Natural killer cell (primary cell): ENCODE measurements at regions not wholly inside any gene's neighbourhood (a gene's known extent, or its start where the extent isn't known, plus 50 kb on each side); places are given as distances from the start of the nearest gene placed in this dataset.
A peak's percentile ranks its signal among the peaks of the same experiment; 100 is the strongest.
"Not testable (repeated sequence)": the region's sequence is repeated elsewhere in the genome, so short reads cannot be mapped to it uniquely, and the experiment has no call there.

Experiments used
- ATAC-seq, 3 donors: fragments of 150-1000 bp in 2 of 3; fragments of 200-7000 bp in 1 of 3; cut with Tn5 transposase; 1 replicate in 1 of 3; 2 replicates in 2 of 3; pipeline ENCODE4 v1.10.0; 2021; ENCODE audit warnings: mild to moderate bottlenecking in 2 of 3, moderate library complexity in 2 of 3
- DNase-seq, 2 donors: peaks; one replicate each; pipeline versions ENCODE4 v3.0.0 to v3.0.0-alpha.2; 2013 to 2021; ENCODE audit warnings: mixed read lengths in 1 of 2
- H3K27ac ChIP-seq: one replicate; pipeline ENCODE4 v1.5.1; 2013; ENCODE audit warnings: mild to moderate bottlenecking, low read length
- H3K27me3 ChIP-seq: one replicate; pipeline ENCODE4 v1.6.1; 2013; ENCODE audit warnings: low read length; ENCODE audit not compliant: control insufficient read depth, insufficient read depth
- H3K36me3 ChIP-seq: one replicate; pipeline ENCODE4 v1.6.1; 2013; ENCODE audit warnings: low read length; ENCODE audit not compliant: control insufficient read depth, insufficient read depth
- H3K4me1 ChIP-seq: one replicate; pipeline ENCODE4 v1.6.1; 2013; ENCODE audit warnings: low read length; ENCODE audit not compliant: control insufficient read depth, insufficient read depth
- H3K4me3 ChIP-seq: one replicate; pipeline ENCODE4 v1.5.1; 2013; ENCODE audit warnings: low read length
- H3K9me3 ChIP-seq: one replicate; pipeline ENCODE4 v1.6.1; 2013; ENCODE audit warnings: low read length; ENCODE audit not compliant: control insufficient read depth, insufficient read depth
- H3K27ac Mint-ChIP-seq, 2 donors: one replicate each; pipeline ENCODE4 v1.8.0; 2022; ENCODE audit warnings: mild to moderate bottlenecking in 2 of 2, mixed read lengths in 2 of 2, moderate library complexity in 1 of 2
- H3K27me3 Mint-ChIP-seq, 2 donors: one replicate each; pipeline ENCODE4 v1.8.0; 2022; ENCODE audit warnings: low read depth in 2 of 2, mixed read lengths in 2 of 2
- H3K36me3 Mint-ChIP-seq: one replicate; pipeline ENCODE4 v1.8.0; 2022; ENCODE audit warnings: mixed read lengths
- H3K4me1 Mint-ChIP-seq, 2 donors: one replicate each; pipeline ENCODE4 v1.8.0; 2022; ENCODE audit warnings: mixed read lengths in 2 of 2
- H3K4me3 Mint-ChIP-seq: one replicate; pipeline ENCODE4 v1.8.0; 2022; ENCODE audit warnings: mild to moderate bottlenecking, moderate library complexity, mixed read lengths
- H3K9me3 Mint-ChIP-seq, 2 donors: one replicate each; pipeline ENCODE4 v1.8.0; 2022; ENCODE audit warnings: mixed read lengths in 2 of 2
- WGBS: methylation state at CpG from one replicate; pipeline ENCODE4 v1.1.7; 2013; ENCODE audit warnings: missing lambda C conversion rate; ENCODE audit not compliant: insufficient coverage; 5-methylcytosine and 5-hydroxymethylcytosine counted together
- intact Hi-C: fragments of 100-400 bp; cut with micrococcal nuclease; formaldehyde crosslinking; loops from one replicate; pipeline ENCODE4 v1.14.2; 2022
- TF ChIP-seq, protein P1 (sequence below): fragments of 200-600 bp; IDR thresholded peaks from one replicate; pipeline ENCODE4 v1.8.0; 2022; ENCODE audit warnings: antibody characterized with exemption

DNA sequence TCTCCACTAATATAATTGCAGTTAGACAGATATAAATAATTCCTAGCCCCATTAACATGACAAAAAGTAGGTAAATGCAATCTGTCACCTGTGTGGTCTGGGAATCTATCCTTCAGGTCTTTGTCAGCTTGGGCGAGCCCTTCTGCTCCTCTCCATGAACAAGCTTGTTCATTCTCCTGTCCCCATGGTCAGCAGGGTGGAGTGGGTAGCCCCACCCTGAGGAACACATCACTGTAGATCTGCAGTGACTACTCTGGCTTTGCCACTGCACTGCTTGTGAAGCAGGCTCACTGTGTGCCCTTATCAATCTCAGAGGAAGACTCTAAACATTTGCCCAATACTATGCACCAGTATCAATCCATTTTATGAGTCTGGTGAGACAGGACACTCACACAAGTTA, 279.0 kb downstream of the MATN1 start:
- H3K4me3 ChIP-seq = no peak overlapping the region
- H3K27me3 ChIP-seq = no peaks in the 10 kb centered on the region
- TF ChIP-seq, protein P1, sequence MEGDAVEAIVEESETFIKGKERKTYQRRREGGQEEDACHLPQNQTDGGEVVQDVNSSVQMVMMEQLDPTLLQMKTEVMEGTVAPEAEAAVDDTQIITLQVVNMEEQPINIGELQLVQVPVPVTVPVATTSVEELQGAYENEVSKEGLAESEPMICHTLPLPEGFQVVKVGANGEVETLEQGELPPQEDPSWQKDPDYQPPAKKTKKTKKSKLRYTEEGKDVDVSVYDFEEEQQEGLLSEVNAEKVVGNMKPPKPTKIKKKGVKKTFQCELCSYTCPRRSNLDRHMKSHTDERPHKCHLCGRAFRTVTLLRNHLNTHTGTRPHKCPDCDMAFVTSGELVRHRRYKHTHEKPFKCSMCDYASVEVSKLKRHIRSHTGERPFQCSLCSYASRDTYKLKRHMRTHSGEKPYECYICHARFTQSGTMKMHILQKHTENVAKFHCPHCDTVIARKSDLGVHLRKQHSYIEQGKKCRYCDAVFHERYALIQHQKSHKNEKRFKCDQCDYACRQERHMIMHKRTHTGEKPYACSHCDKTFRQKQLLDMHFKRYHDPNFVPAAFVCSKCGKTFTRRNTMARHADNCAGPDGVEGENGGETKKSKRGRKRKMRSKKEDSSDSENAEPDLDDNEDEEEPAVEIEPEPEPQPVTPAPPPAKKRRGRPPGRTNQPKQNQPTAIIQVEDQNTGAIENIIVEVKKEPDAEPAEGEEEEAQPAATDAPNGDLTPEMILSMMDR = no peak
- no peaks in the 10 kb centered on the region for H3K4me1 ChIP-seq
- Mint-ChIP-seq H3K9me3 (no peaks in the 10 kb centered on the region), H3K27me3 (peaks cover 0 to 10% of the 10 kb centered on the region in 2 donors), H3K27ac (no peak overlapping the region), H3K36me3 (no peaks in the 10 kb centered on the region), H3K4me1 (no peaks in the 10 kb centered on the region), H3K4me3 (no peak overlapping the region)
- DNase-seq (no peak), ATAC-seq (no peak)
- H3K9me3 ChIP-seq = no peaks in the 10 kb centered on the region
- WGBS = 92% methylated on average over 1 of the region's 1 CpG
- intact Hi-C loops = no loop called here
- H3K36me3 ChIP-seq = no peaks in the 10 kb centered on the region
- no peak overlapping the region for H3K27ac ChIP-seq

DNA sequence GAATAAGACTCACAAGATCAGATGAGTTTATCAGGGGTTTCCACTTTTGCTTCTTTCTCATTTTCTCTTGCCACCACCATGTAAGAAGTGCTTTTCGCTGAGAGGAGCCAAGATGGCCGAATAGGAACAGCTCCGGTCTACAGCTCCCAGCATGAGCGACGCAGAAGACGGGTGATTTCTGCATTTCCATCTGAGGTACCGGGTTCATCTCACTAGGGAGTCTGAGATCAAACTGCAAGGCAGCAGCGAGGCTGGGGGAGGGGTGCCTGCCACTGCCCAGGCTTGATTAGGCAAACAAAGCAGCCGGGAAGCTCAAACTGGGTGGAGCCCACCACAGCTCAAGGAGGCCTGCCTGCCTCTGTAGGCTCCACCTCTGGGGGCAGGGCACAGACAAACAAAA, 285.1 kb downstream of the MATN1 start:
- 78% methylated on average over 8 of the region's 9 CpGs for WGBS
- H3K4me1 Mint-ChIP-seq, ATAC-seq, DNase-seq, H3K27me3 ChIP-seq, H3K9me3 Mint-ChIP-seq, H3K4me3 Mint-ChIP-seq, H3K36me3 ChIP-seq, H3K36me3 Mint-ChIP-seq, H3K4me3 ChIP-seq, H3K4me1 ChIP-seq, intact Hi-C loops, H3K27ac Mint-ChIP-seq, H3K9me3 ChIP-seq, H3K27ac ChIP-seq: not testable (repeated sequence)
- peaks cover 0 to 11% of the 10 kb centered on the region in 2 donors for H3K27me3 Mint-ChIP-seq

DNA sequence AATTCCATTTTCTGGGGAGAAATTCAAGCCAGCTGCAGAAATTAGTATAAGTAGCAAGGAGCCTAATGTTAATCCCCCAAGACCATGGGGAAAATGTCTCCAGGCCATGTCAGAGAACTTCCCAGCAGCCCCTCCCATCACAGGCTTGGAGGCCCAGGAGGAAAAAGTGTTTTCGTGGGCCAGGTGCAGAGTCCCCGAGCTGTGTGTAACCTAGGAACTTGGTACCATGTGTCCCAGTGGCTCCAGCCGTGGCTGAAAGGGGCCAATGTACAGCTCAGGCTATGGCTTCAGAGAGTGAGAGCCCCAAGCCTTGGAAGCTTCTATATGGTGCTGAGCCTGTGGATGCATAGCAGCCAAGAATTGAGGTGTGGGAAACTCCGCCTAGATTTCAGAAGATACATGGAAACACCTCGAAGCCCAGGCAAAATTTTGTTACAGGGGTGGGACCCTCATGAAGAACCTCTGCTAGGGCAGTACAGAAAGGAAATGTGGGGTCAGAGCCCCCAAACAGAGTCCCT, 286.3 kb downstream of the MATN1 start:
- H3K9me3 Mint-ChIP-seq = no peaks in the 10 kb centered on the region
- H3K4me1 Mint-ChIP-seq = no peaks in the 10 kb centered on the region
- H3K27me3 Mint-ChIP-seq = peaks cover 3 to 22% of the 10 kb centered on the region in 2 donors
- no peaks in the 10 kb centered on the region for H3K4me1 ChIP-seq
- DNase-seq (peak in 1 of 2 donors; percentile 4), ATAC-seq (no peak)
- no peaks in the 10 kb centered on the region for H3K36me3 ChIP-seq
- no peak overlapping the region for H3K4me3 Mint-ChIP-seq
- intact Hi-C loops = no loop called here
- TF ChIP-seq, protein P1 = no peak
- 78% methylated on average over 5 of the region's 5 CpGs for WGBS
- H3K27me3 ChIP-seq = no peaks in the 10 kb centered on the region
- no peak overlapping the region for H3K27ac Mint-ChIP-seq
- no peak overlapping the region for H3K4me3 ChIP-seq
- no peaks in the 10 kb centered on the region for H3K36me3 Mint-ChIP-seq
- H3K27ac ChIP-seq = no peak overlapping the region
- peaks cover 2% of the 10 kb centered on the region for H3K9me3 ChIP-seq

DNA sequence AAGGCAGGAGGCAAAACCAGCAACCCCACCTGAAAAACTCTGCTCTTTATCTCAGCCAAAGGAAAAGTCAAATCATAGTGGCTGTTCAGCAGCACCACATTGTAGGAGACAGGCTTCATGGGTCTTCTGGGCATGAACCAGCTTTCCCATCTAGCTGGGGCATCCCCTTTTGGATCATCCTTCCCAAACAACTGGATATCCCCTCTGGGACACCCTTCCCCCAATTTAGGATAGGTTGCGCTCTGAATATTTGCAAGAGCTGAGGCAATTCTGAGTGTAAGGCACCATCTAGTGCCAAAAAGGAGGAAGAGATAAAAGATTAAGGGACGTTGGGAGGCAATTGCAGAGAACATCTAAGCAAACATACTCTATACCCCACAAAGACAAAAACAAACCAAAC, 295.8 kb downstream of the MATN1 start:
- Mint-ChIP-seq H3K27me3 (peaks cover 34 to 59% of the 10 kb centered on the region in 2 donors), H3K36me3 (peaks cover 14% of the 10 kb centered on the region), H3K9me3 (peaks cover 3 to 16% of the 10 kb centered on the region in 2 donors), H3K4me1 (no peaks in the 10 kb centered on the region), H3K27ac (no peak overlapping the region), H3K4me3 (no peak overlapping the region)
- ATAC-seq (no peak), DNase-seq (no peak)
- no CpG with 5 or more reads among the region's 2 CpGs for WGBS
- TF ChIP-seq, protein P1 = no peak
- intact Hi-C loops = no loop called here
- Histone ChIP-seq H3K27ac (no peak overlapping the region), H3K4me3 (no peak overlapping the region), H3K9me3 (no peaks in the 10 kb centered on the region), H3K4me1 (no peaks in the 10 kb centered on the region), H3K27me3 (peaks cover 2% of the 10 kb centered on the region), H3K36me3 (no peaks in the 10 kb centered on the region)
